GM12891 (cell line): ENCODE measurements at regions not wholly inside any gene's neighbourhood (a gene's known extent, or its start where the extent isn't known, plus 50 kb on each side); places are given as distances from the start of the nearest gene placed in this dataset.

Experiments used
- PAX5 ChIP-seq: IDR thresholded peaks from 2 replicates; pipeline ENCODE4 v1.6.1; 2011; ENCODE audit warnings: low read length, moderate library complexity, mild to moderate bottlenecking; ENCODE audit not compliant: insufficient read depth, severe bottlenecking
- POLR2A ChIP-seq: IDR thresholded peaks from 2 replicates; pipeline ENCODE4 v1.6.1; 2011; ENCODE audit warnings: low read depth, low read length, control low read depth
- POLR2AphosphoS5 ChIP-seq: IDR thresholded peaks from 2 replicates; pipeline ENCODE4 v1.6.1; 2011; ENCODE audit warnings: low read depth, low read length, control low read depth
- POU2F2 ChIP-seq: IDR thresholded peaks from 2 replicates; pipeline ENCODE4 v1.6.1; 2011; ENCODE audit warnings: low read depth, mild to moderate bottlenecking, control low read depth, low read length, moderate library complexity
- SPI1 ChIP-seq: IDR thresholded peaks from 2 replicates; pipeline ENCODE4 v1.6.1; 2011; ENCODE audit warnings: low read depth, low read length, control low read depth
- TAF1 ChIP-seq: IDR thresholded peaks from 2 replicates; pipeline ENCODE4 v1.6.1; 2011; ENCODE audit warnings: low read depth, low read length, control low read depth

GRCh38 chr21:35606578-35606977 lies 453.7 kb downstream of the SETD4 start:
- TF ChIP-seq POLR2A (no peak), SPI1 (no peak), POLR2AphosphoS5 (no peak), TAF1 (no peak), POU2F2 (no peak), PAX5 (no peak)
